ENCODE measurements at regions not wholly inside any gene's neighbourhood (a gene's known extent, or its start where the extent isn't known, plus 50 kb on each side); places are given as distances from the start of the nearest gene placed in this dataset.
"Not testable (repeated sequence)": the region's sequence is repeated elsewhere in the genome, so short reads cannot be mapped to it uniquely, and the experiment has no call there.

DNA sequence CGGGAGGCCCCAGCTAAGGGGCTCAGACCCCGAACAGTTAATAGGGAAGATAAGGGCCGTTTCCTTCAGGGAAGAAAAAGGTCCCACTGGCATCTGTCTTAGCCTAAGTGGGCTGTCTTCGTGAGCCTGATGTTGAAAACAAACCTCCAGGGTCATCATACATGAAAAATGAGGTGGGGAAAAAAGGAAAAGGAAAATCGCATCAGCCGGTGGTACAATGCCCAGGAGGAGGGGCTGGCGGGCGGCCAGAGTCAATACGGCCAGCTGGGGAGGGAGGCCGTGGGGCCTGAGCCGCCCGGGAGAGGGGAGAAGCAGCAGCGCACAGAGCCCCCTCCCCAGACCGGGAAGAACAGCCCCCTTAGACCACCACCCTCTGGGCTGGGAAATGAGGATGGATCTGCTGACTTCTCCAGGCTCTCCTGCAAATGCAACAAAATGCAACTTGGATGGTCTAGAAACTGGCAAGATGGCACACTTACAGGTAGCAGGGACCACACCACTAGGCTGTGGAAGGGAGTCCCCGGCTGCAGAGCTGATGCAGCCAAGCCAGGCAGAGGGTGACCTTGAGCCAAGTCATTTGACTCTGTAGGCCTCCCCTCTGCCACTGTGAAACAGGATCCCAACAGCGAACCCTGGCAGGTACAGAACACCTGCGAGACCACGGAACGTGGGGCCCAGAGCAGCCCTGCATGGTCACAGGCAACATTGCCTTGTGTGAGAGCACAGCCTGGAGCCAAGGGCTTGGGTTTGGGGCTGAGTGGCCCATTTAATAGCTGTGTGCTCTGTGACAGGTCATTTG is 448.5 kb downstream of the SOX9 start:
- Histone ChIP-seq H3K27ac (ENCODE audit: low read depth, low read length) (no peak overlapping the region), H3K36me3 (ENCODE audit: control insufficient read depth, insufficient read depth, low read length) (peaks cover 1% of the 10 kb centered on the region), H3K9me3 (ENCODE audit: control insufficient read depth, insufficient read depth, low read length) (no peaks in the 10 kb centered on the region), H3K4me1 (ENCODE audit: control insufficient read depth, insufficient read depth, low read length) (peaks cover 82% of the 10 kb centered on the region), H3K27me3 (ENCODE audit: control insufficient read depth, insufficient read depth, low read length) (no peaks in the 10 kb centered on the region), H3K4me3 (ENCODE audit: low read depth, low read length) (no peak overlapping the region)
- 44% methylated on average over 11 of the region's 19 CpGs for WGBS (ENCODE audit: insufficient coverage)
- DNase-seq (ENCODE audit: low read depth in 4 of 6, low spot score in 6 of 6), result peak in 2 of 6 donors; percentile 41 to 53

- Histone ChIP-seq H3K27me3 (ENCODE audit: control insufficient read depth, insufficient read depth, low read length) (no peaks in the 10 kb centered on the region), H3K9me3 (ENCODE audit: control insufficient read depth, insufficient read depth, low read length) (no peaks in the 10 kb centered on the region), H3K4me3 (ENCODE audit: low read depth, low read length) (no peak overlapping the region), H3K4me1 (ENCODE audit: control insufficient read depth, insufficient read depth, low read length) (peaks cover 91% of the 10 kb centered on the region), H3K36me3 (ENCODE audit: control insufficient read depth, insufficient read depth, low read length) (no peaks in the 10 kb centered on the region), H3K27ac (ENCODE audit: low read depth, low read length) (peak overlapping the region; percentile 52)
- WGBS (ENCODE audit: insufficient coverage), result 29% methylated on average over 7 of the region's 9 CpGs
- peak in 2 of 6 donors; percentile 24 to 41 for DNase-seq (ENCODE audit: low read depth in 4 of 6, low spot score in 6 of 6)
Observed at GRCh38 chr17:72571813-72572396, 451.1 kb downstream of the SOX9 start.

GRCh38 chr17:72572604-72573491 is 452.0 kb downstream of the SOX9 start:
- DNase-seq (ENCODE audit: low read depth in 4 of 6, low spot score in 6 of 6), result no peak
- Histone ChIP-seq H3K27me3 (ENCODE audit: control insufficient read depth, insufficient read depth, low read length) (no peaks in the 10 kb centered on the region), H3K27ac (ENCODE audit: low read depth, low read length) (no peak overlapping the region), H3K4me1 (ENCODE audit: control insufficient read depth, insufficient read depth, low read length) (peaks cover 90% of the 10 kb centered on the region), H3K9me3 (ENCODE audit: control insufficient read depth, insufficient read depth, low read length) (no peaks in the 10 kb centered on the region), H3K4me3 (ENCODE audit: low read depth, low read length) (no peak overlapping the region), H3K36me3 (ENCODE audit: control insufficient read depth, insufficient read depth, low read length) (no peaks in the 10 kb centered on the region)
- 24% methylated on average over 6 of the region's 12 CpGs for WGBS (ENCODE audit: insufficient coverage)

DNA sequence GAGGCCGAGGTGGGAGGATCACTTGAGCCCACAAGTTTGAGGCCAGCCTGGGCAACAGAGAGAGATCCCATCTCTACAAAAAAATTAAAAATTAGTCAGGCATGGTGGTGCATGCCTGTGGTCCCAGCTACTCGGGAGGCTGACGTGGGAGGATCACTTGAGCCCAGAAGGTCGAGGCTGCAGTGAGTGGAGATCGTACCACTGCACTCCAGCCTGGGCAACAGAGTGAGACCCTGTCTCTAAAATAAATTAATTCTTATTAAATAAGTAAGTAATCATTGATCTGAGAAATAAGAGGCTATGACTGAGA is 452.6 kb downstream of the SOX9 start:
- H3K9me3 ChIP-seq (ENCODE audit: control insufficient read depth, insufficient read depth, low read length); H3K4me3 ChIP-seq (ENCODE audit: low read depth, low read length); H3K36me3 ChIP-seq (ENCODE audit: control insufficient read depth, insufficient read depth, low read length); H3K27ac ChIP-seq (ENCODE audit: low read depth, low read length); DNase-seq (ENCODE audit: low read depth in 4 of 6, low spot score in 6 of 6); H3K27me3 ChIP-seq (ENCODE audit: control insufficient read depth, insufficient read depth, low read length): not testable (repeated sequence)
- peaks cover 87% of the 10 kb centered on the region for H3K4me1 ChIP-seq (ENCODE audit: control insufficient read depth, insufficient read depth, low read length)
- 100% methylated on average over 2 of the region's 5 CpGs for WGBS (ENCODE audit: insufficient coverage)

DNA sequence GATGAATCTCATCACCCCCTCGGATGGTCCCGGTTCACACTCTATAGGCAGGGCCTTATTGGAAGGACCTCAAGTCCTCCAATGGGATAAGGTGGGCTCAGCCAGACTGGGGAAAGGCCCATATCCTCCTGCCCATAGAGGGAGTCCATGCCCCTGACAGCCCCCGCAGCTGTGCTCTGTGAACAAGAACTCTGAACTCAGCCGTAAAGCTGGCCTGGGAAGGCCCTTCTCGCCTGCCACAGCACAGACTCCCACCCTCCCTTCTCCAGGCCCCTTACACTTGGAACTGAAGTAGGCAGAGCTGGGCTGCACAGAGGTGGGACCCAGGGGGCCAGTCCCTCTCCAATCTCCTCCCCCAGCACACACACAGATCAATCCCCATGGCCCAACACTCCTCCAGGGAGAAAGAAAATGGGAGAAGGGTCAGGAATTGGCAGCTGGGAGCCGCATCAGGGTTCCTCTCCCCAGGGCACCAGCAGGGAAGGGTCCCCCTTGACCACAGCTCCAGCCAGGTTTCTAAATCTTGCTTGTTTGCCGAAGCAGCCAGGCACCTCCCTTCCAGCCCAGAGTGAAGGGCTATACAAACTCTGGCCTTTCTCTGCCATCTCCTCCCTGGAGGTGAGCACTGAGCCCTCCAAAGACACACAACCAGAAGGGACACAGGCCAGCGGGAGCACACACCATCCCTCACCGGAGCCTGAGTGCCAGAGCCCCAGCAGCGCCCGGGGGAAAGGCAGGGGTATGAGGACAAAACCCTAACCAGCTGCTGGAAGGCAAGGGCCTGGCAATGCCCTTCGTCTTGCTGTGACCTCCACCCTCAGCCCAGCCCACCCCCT is 454.1 kb downstream of the SOX9 start:
- H3K36me3 ChIP-seq (ENCODE audit: control insufficient read depth, insufficient read depth, low read length), result no peaks in the 10 kb centered on the region
- peaks cover 83% of the 10 kb centered on the region for H3K4me1 ChIP-seq (ENCODE audit: control insufficient read depth, insufficient read depth, low read length)
- 50% methylated on average over 5 of the region's 12 CpGs for WGBS (ENCODE audit: insufficient coverage)
- no peak for DNase-seq (ENCODE audit: low read depth in 4 of 6, low spot score in 6 of 6)
- no peaks in the 10 kb centered on the region for H3K9me3 ChIP-seq (ENCODE audit: control insufficient read depth, insufficient read depth, low read length)
- no peak overlapping the region for H3K4me3 ChIP-seq (ENCODE audit: low read depth, low read length)
- no peaks in the 10 kb centered on the region for H3K27me3 ChIP-seq (ENCODE audit: control insufficient read depth, insufficient read depth, low read length)
- H3K27ac ChIP-seq (ENCODE audit: low read depth, low read length), result peak overlapping the region; percentile 91

DNA sequence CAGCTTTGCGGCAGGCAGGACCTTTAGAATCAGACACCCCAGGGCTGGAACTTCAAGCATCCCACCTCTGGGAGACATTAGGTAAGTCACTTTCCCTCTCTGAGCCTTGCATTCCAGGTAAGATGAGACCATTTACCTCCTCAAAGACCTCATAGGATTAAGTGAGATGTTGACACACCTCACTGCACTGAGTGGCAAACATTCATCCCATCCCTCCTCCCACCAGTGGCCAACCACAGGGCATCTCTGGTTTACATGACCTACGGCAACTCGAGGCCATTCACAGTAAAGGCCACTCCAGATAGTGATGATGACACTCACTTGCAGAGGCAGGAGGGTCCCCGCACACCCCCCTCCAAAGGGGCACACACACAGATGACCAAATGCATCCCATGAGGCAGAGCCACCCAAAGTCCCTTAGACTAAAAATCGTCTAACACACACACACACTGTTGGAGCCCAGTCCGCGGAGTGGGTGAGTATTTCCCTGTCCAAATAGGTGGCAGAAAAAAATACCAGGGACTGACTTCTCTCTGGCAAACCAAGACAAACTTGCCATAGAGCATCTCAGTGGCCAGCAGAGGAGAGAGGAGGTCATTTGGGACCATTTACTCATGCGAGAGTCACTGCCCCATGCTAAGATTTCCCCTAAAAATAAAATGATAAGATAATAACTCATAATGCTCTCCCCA is 454.9 kb downstream of the SOX9 start:
- no peaks in the 10 kb centered on the region for H3K36me3 ChIP-seq (ENCODE audit: control insufficient read depth, insufficient read depth, low read length)
- H3K4me3 ChIP-seq (ENCODE audit: low read depth, low read length), result no peak overlapping the region
- H3K27ac ChIP-seq (ENCODE audit: low read depth, low read length), result peak overlapping the region; percentile 91
- no peaks in the 10 kb centered on the region for H3K27me3 ChIP-seq (ENCODE audit: control insufficient read depth, insufficient read depth, low read length)
- whole genome bisulfite sequencing (ENCODE audit: insufficient coverage), result 56% methylated on average over 7 of the region's 8 CpGs
- DNase-seq (ENCODE audit: low read depth in 4 of 6, low spot score in 6 of 6), result peak in 1 of 6 donors; percentile 32
- no peaks in the 10 kb centered on the region for H3K9me3 ChIP-seq (ENCODE audit: control insufficient read depth, insufficient read depth, low read length)
- H3K4me1 ChIP-seq (ENCODE audit: control insufficient read depth, insufficient read depth, low read length), result peaks cover 83% of the 10 kb centered on the region

DNA sequence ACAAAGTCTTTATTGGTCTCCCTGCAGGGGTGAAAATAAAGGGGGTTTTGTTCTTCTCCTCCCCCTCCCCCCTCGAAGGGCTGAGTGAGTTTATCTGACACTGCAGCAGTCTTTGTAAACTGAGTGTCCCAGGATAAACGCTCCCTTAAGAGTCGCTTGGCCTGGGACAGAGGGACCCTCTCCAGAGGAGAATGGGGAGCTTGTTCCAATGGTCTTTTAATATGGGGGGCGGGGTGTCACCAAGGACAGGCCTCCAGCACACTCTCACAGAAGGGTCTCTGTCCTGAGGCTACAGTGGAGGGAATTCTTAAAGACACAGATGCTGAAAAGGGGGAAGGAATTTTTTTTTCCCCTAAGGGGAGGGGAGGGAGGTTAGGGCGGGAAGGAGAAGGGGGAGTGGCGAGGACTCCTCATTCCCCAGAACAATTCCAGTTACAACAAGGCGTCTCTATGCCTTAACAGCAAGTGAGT is 455.5 kb downstream of the SOX9 start:
- Histone ChIP-seq H3K4me3 (ENCODE audit: low read depth, low read length) (no peak overlapping the region), H3K36me3 (ENCODE audit: control insufficient read depth, insufficient read depth, low read length) (no peaks in the 10 kb centered on the region), H3K27me3 (ENCODE audit: control insufficient read depth, insufficient read depth, low read length) (no peaks in the 10 kb centered on the region), H3K9me3 (ENCODE audit: control insufficient read depth, insufficient read depth, low read length) (no peaks in the 10 kb centered on the region), H3K4me1 (ENCODE audit: control insufficient read depth, insufficient read depth, low read length) (peaks cover 79% of the 10 kb centered on the region), H3K27ac (ENCODE audit: low read depth, low read length) (peak overlapping the region; percentile 91)
- WGBS (ENCODE audit: insufficient coverage), result 35% methylated on average over 2 of the region's 7 CpGs
- DNase-seq (ENCODE audit: low read depth in 4 of 6, low spot score in 6 of 6), result peak in 5 of 6 donors; percentile 61 to 93 (median 81)

DNA sequence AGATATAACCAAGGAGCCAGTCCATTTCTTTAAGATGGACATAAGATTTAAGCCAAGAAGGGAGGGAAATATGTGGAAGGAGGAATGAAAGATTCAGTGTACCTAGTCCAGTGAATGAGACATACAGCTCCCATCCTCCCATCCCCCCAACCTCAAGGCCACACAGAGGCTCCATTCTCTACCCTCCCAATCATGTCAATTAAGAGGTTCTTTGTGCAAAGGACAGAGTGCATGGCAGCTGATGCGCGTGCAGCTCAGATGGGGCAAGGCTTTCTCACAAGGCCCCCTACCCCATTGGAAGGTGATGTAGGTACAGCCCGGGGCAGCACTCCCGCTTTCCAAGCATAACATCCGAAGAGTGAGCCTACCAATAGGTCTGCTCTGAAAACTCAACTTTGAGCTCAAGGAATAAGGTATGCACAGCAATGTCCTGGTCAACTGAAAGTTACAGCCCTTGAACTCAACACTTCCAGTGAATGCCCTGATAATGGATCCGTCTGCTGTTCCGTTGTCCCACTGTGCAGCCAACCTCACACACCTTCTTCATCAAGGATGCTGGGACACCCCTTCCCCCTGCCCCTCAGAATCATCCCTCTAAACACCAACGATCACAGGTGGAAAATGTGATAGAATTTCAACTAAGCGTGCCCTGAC is 458.1 kb downstream of the SOX9 start:
- DNase-seq (ENCODE audit: low read depth in 4 of 6, low spot score in 6 of 6), result peak in 2 of 6 donors; percentile 72 to 74
- Histone ChIP-seq H3K36me3 (ENCODE audit: control insufficient read depth, insufficient read depth, low read length) (no peaks in the 10 kb centered on the region), H3K4me3 (ENCODE audit: low read depth, low read length) (no peak overlapping the region), H3K27ac (ENCODE audit: low read depth, low read length) (peak overlapping the region; percentile 58), H3K9me3 (ENCODE audit: control insufficient read depth, insufficient read depth, low read length) (no peaks in the 10 kb centered on the region), H3K27me3 (ENCODE audit: control insufficient read depth, insufficient read depth, low read length) (no peaks in the 10 kb centered on the region), H3K4me1 (ENCODE audit: control insufficient read depth, insufficient read depth, low read length) (peaks cover 70% of the 10 kb centered on the region)
- 67% methylated on average over 7 of the region's 9 CpGs for WGBS (ENCODE audit: insufficient coverage)
